ENCODE measurements at regions not wholly inside any gene's neighbourhood (a gene's known extent, or its start where the extent isn't known, plus 50 kb on each side); places are given as distances from the start of the nearest gene placed in this dataset.

- CTCF ChIA-PET: interaction anchor here (0.6 kb wide), 1 partner anchor 188 kb away, joined by 4 read pairs; no protein-coding TSS in a partner anchor
- DNase-seq (ENCODE audit: extremely low spot score): no peak
- TF ChIP-seq PKNOX1 (IDR thresholded peaks at IDR 0.05): no peak
- TF ChIP-seq SUZ12 (IDR thresholded peaks at IDR 0.05): no peak
- no peak for TF ChIP-seq SP1 (IDR thresholded peaks at IDR 0.05)
- TF ChIP-seq FOXK2 (IDR thresholded peaks at IDR 0.05): no peak
- TF ChIP-seq ZNF384 (IDR thresholded peaks at IDR 0.05): no peak
- no peak for TF ChIP-seq TARDBP (IDR thresholded peaks at IDR 0.05)
- no peak for TF ChIP-seq LEF1 (IDR thresholded peaks at IDR 0.05; ENCODE audit: borderline replicate concordance)
- TF ChIP-seq ELF4 (IDR thresholded peaks at IDR 0.05): no peak
- TF ChIP-seq CTBP1 (IDR thresholded peaks at IDR 0.05; ENCODE audit: borderline replicate concordance): no peak
- TF ChIP-seq FOXA1 (IDR thresholded peaks at IDR 0.05): no peak
- TF ChIP-seq HDGF (IDR thresholded peaks at IDR 0.05; ENCODE audit: borderline replicate concordance): no peak
- TF ChIP-seq FOXM1 (IDR thresholded peaks at IDR 0.05; ENCODE audit: borderline replicate concordance): no peak
These were observed 173.0 kb downstream of the HERPUD2 start for GRCh38 chr7:35521941-35522340.

GRCh38 chr7:35520810-35521625 is 173.9 kb downstream of the HERPUD2 start:
- CTCF ChIA-PET: interaction anchor here (0.6 to 1.4 kb wide), 15 partner anchors 8 to 526 kb away, joined by 3 to 11 read pairs (median 3); no protein-coding TSS in a partner anchor
- TF ChIP-seq NFRKB (IDR thresholded peaks at IDR 0.05): no peak
- TF ChIP-seq TARDBP (IDR thresholded peaks at IDR 0.05): no peak
- TF ChIP-seq FOXK2 (IDR thresholded peaks at IDR 0.05): no peak
- TF ChIP-seq HDGF (IDR thresholded peaks at IDR 0.05; ENCODE audit: borderline replicate concordance): no peak
- no peak for TF ChIP-seq BHLHE40 (IDR thresholded peaks at IDR 0.05; ENCODE audit: borderline replicate concordance)
- TF ChIP-seq SP1 (IDR thresholded peaks at IDR 0.05): no peak
- no peak for TF ChIP-seq ARNT (IDR thresholded peaks at IDR 0.05)
- no peak for TF ChIP-seq FOXM1 (IDR thresholded peaks at IDR 0.05; ENCODE audit: borderline replicate concordance)
- TF ChIP-seq FOXA1 (IDR thresholded peaks at IDR 0.05): no peak
- no peak for TF ChIP-seq PKNOX1 (IDR thresholded peaks at IDR 0.05)
- no peak for TF ChIP-seq L3MBTL2 (conservative IDR thresholded peaks at IDR 0.05)
- TF ChIP-seq CTBP1 (IDR thresholded peaks at IDR 0.05; ENCODE audit: borderline replicate concordance): no peak
- no peak for TF ChIP-seq ZNF384 (IDR thresholded peaks at IDR 0.05)
- TF ChIP-seq SUZ12 (IDR thresholded peaks at IDR 0.05): no peak
- no peak for DNase-seq (ENCODE audit: extremely low spot score)
- POLR2A ChIA-PET: no interaction called here

More at GRCh38 chr7:35521941-35522340, 173.0 kb downstream of the HERPUD2 start:
- POLR2A ChIA-PET: no interaction called here

- peak; percentile 82 for DNase-seq (ENCODE audit: extremely low spot score)
- POLR2A ChIA-PET: no interaction called here
- CTCF ChIA-PET: interaction anchor here (0.6 to 1.4 kb wide), 18 partner anchors 8 to 1554 kb away, joined by 3 to 11 read pairs (median 3); no protein-coding TSS in a partner anchor
- TF ChIP-seq FOXM1 (IDR thresholded peaks at IDR 0.05; ENCODE audit: borderline replicate concordance) (no peak), TARDBP (IDR thresholded peaks at IDR 0.05) (no peak), LEF1 (IDR thresholded peaks at IDR 0.05; ENCODE audit: borderline replicate concordance) (no peak), CTBP1 (IDR thresholded peaks at IDR 0.05; ENCODE audit: borderline replicate concordance) (no peak), ELF4 (IDR thresholded peaks at IDR 0.05) (no peak), ARNT (IDR thresholded peaks at IDR 0.05) (no peak), NFRKB (IDR thresholded peaks at IDR 0.05) (no peak), SP1 (IDR thresholded peaks at IDR 0.05) (no peak), PKNOX1 (IDR thresholded peaks at IDR 0.05) (no peak), FOXA1 (IDR thresholded peaks at IDR 0.05) (no peak), FOXK2 (IDR thresholded peaks at IDR 0.05) (no peak), SUZ12 (IDR thresholded peaks at IDR 0.05) (no peak), L3MBTL2 (conservative IDR thresholded peaks at IDR 0.05) (no peak), BHLHE40 (IDR thresholded peaks at IDR 0.05; ENCODE audit: borderline replicate concordance) (no peak), HDGF (IDR thresholded peaks at IDR 0.05; ENCODE audit: borderline replicate concordance) (no peak), ZNF384 (IDR thresholded peaks at IDR 0.05) (no peak)
These were observed 174.7 kb downstream of the HERPUD2 start for GRCh38 chr7:35519971-35520809.

- TF ChIP-seq FOXM1 (IDR thresholded peaks at IDR 0.05; ENCODE audit: borderline replicate concordance) (no peak), SUZ12 (IDR thresholded peaks at IDR 0.05) (no peak), HDGF (IDR thresholded peaks at IDR 0.05; ENCODE audit: borderline replicate concordance) (no peak), LEF1 (IDR thresholded peaks at IDR 0.05; ENCODE audit: borderline replicate concordance) (no peak), FOXK2 (IDR thresholded peaks at IDR 0.05) (no peak), ZNF384 (IDR thresholded peaks at IDR 0.05) (no peak), FOXA1 (IDR thresholded peaks at IDR 0.05) (no peak), PKNOX1 (IDR thresholded peaks at IDR 0.05) (no peak)
- no peak for DNase-seq (ENCODE audit: extremely low spot score)
- ChIA-PET CTCF (interaction anchor here (1.0 kb wide), 1 partner anchor 94 kb away, joined by 9 read pairs; no protein-coding TSS in a partner anchor), POLR2A (no interaction called here)
These were observed 176.2 kb downstream of the HERPUD2 start for GRCh38 chr7:35518767-35519166.
